Right atrium auricular region (tissue), 2 donors: ENCODE measurements at regions not wholly inside any gene's neighbourhood (a gene's known extent, or its start where the extent isn't known, plus 50 kb on each side); places are given as distances from the start of the nearest gene placed in this dataset.

Experiments used
- DNase-seq: peaks from one replicate; pipeline ENCODE4 v3.0.0-alpha.2; 2019; ENCODE audit warnings: low spot score
- H3K27ac ChIP-seq, 2 donors: fragments of 200-600 bp; sonication (generic); 1 replicate in 1 of 2; 2 replicates in 1 of 2; pipeline ENCODE4 v1.5.1; 2016 to 2019
- H3K27me3 ChIP-seq, 2 donors: fragments of 200-600 bp; sonication (generic); one replicate each; pipeline versions ENCODE4 v1.5.1 to v1.6.0; 2017 to 2019
- H3K36me3 ChIP-seq: fragments of 200-600 bp; sonication (generic); one replicate; pipeline ENCODE4 v1.5.1; 2016
- H3K4me1 ChIP-seq, 2 donors: fragments of 200-600 bp; sonication (generic); one replicate each; pipeline versions ENCODE4 v1.5.1 to v1.6.0; 2017 to 2019
- H3K4me3 ChIP-seq, 2 donors: fragments of 200-600 bp; sonication (generic); 1 replicate in 1 of 2; 2 replicates in 1 of 2; pipeline ENCODE4 v1.5.1; 2017 to 2019; ENCODE audit warnings: mild to moderate bottlenecking in 1 of 2, moderate library complexity in 1 of 2
- H3K9me3 ChIP-seq, 2 donors: fragments of 200-600 bp; sonication (generic); one replicate each; pipeline ENCODE4 v1.5.1; 2019
- CTCF ChIP-seq, 2 donors: fragments of 200-600 bp; sonication (generic); IDR thresholded peaks; one replicate each; pipeline ENCODE4 v1.5.1; 2019; ENCODE audit warnings: antibody characterized with exemption in 2 of 2

GRCh38 chr4:119984996-119985395, 81.7 kb downstream of the MAD2L1 start:
- H3K36me3 ChIP-seq = no peaks in the 10 kb centered on the region
- no peak overlapping the region for H3K27ac ChIP-seq
- no peaks in the 10 kb centered on the region for H3K27me3 ChIP-seq
- DNase-seq = no peak
- no peaks in the 10 kb centered on the region for H3K4me1 ChIP-seq
- no peak for TF ChIP-seq CTCF (IDR thresholded peaks at IDR 0.05)
- H3K4me3 ChIP-seq = no peak overlapping the region
- H3K9me3 ChIP-seq = no peaks in the 10 kb centered on the region

GRCh38 chr4:119982756-119983155, 83.9 kb downstream of the MAD2L1 start:
- H3K27me3 ChIP-seq = no peaks in the 10 kb centered on the region
- no peaks in the 10 kb centered on the region for H3K4me1 ChIP-seq
- TF ChIP-seq CTCF (IDR thresholded peaks at IDR 0.05) = no peak
- H3K4me3 ChIP-seq = no peak overlapping the region
- no peaks in the 10 kb centered on the region for H3K36me3 ChIP-seq
- DNase-seq = no peak
- no peak overlapping the region for H3K27ac ChIP-seq
- H3K9me3 ChIP-seq = no peaks in the 10 kb centered on the region

- H3K9me3 ChIP-seq = no peaks in the 10 kb centered on the region
- H3K4me1 ChIP-seq = no peaks in the 10 kb centered on the region
- H3K27me3 ChIP-seq = no peaks in the 10 kb centered on the region
- no peak for TF ChIP-seq CTCF (IDR thresholded peaks at IDR 0.05)
- no peak for DNase-seq
- H3K4me3 ChIP-seq = no peak overlapping the region
- no peak overlapping the region for H3K27ac ChIP-seq
- no peaks in the 10 kb centered on the region for H3K36me3 ChIP-seq
Observed at GRCh38 chr4:119980456-119980855, 86.2 kb downstream of the MAD2L1 start.

- Histone ChIP-seq H3K27me3 (no peaks in the 10 kb centered on the region), H3K9me3 (no peaks in the 10 kb centered on the region), H3K4me3 (no peak overlapping the region), H3K4me1 (no peaks in the 10 kb centered on the region), H3K36me3 (no peaks in the 10 kb centered on the region), H3K27ac (no peak overlapping the region)
- no peak for TF ChIP-seq CTCF (IDR thresholded peaks at IDR 0.05)
- DNase-seq = no peak
Observed at GRCh38 chr4:119977076-119977940, 89.3 kb downstream of the MAD2L1 start.

- H3K9me3 ChIP-seq = no peaks in the 10 kb centered on the region
- TF ChIP-seq CTCF (IDR thresholded peaks at IDR 0.05) = no peak
- no peak for DNase-seq
- no peak overlapping the region for H3K27ac ChIP-seq
- H3K4me3 ChIP-seq = no peak overlapping the region
- no peaks in the 10 kb centered on the region for H3K27me3 ChIP-seq
- no peaks in the 10 kb centered on the region for H3K36me3 ChIP-seq
- H3K4me1 ChIP-seq = no peaks in the 10 kb centered on the region
Observed at GRCh38 chr4:119971431-119972084, 95.1 kb downstream of the MAD2L1 start.
